ENCODE measurements at regions not wholly inside any gene's neighbourhood (a gene's known extent, or its start where the extent isn't known, plus 50 kb on each side); places are given as distances from the start of the nearest gene placed in this dataset.

DNA sequence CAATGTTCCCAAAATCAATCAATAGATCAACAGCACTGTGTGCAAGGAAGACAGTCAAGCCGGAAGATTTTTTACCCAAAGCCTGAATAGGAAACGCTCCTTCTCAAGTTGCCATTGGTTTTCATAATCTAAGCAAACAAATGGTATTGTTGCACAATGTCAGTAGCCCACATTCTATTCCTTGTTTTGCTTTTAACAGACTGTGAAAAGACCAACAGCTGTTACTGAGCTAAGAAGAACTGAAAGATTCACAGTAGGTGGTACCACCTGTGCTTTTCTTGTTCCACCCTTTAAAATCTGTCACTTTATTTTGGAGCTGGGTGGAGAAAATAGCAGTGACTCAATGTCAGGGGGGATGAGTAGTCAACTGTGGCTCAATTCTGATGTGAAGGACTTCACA lies 357.5 kb upstream of the CADM2 start:
- 51 to 63% methylated on average over 2 of the region's 2 CpGs for WGBS, 2 donors
- Histone ChIP-seq H3K27ac (ENCODE audit: low read depth in 1 of 2, low read length in 1 of 2) (no peak overlapping the region), H3K36me3 (ENCODE audit: control insufficient read depth in 4 of 4, insufficient read depth in 4 of 4, low read length in 4 of 4) (no peaks in the 10 kb centered on the region), H3K27me3 (ENCODE audit: control insufficient read depth in 3 of 3, insufficient read depth in 3 of 3, low read length in 2 of 3) (no peaks in the 10 kb centered on the region), H3K9me3 (ENCODE audit: control insufficient read depth in 4 of 4, insufficient read depth in 3 of 4, low read length in 3 of 4) (peaks cover 0 to 2% (median 0%) of the 10 kb centered on the region in 4 donors), H3K9ac (ENCODE audit: insufficient read depth in 1 of 2, low read length in 2 of 2) (no peak overlapping the region), H3K4me3 (no peak overlapping the region), H3K4me1 (ENCODE audit: control insufficient read depth in 5 of 5, insufficient read depth in 5 of 5, low read length in 5 of 5) (no peaks in the 10 kb centered on the region)
- no peak for DNase-seq
- TF ChIP-seq, protein P1, sequence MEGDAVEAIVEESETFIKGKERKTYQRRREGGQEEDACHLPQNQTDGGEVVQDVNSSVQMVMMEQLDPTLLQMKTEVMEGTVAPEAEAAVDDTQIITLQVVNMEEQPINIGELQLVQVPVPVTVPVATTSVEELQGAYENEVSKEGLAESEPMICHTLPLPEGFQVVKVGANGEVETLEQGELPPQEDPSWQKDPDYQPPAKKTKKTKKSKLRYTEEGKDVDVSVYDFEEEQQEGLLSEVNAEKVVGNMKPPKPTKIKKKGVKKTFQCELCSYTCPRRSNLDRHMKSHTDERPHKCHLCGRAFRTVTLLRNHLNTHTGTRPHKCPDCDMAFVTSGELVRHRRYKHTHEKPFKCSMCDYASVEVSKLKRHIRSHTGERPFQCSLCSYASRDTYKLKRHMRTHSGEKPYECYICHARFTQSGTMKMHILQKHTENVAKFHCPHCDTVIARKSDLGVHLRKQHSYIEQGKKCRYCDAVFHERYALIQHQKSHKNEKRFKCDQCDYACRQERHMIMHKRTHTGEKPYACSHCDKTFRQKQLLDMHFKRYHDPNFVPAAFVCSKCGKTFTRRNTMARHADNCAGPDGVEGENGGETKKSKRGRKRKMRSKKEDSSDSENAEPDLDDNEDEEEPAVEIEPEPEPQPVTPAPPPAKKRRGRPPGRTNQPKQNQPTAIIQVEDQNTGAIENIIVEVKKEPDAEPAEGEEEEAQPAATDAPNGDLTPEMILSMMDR (IDR thresholded peaks at IDR 0.05; ENCODE audit: control extremely low read depth, extremely low read depth) = no peak
- ATAC-seq (ENCODE audit: insufficient read depth, low FRiP score) = no peak

GRCh38 chr3:84621823-84622222 lies 337.0 kb upstream of the CADM2 start:
- Histone ChIP-seq H3K9me3 (ENCODE audit: control insufficient read depth in 4 of 4, insufficient read depth in 3 of 4, low read length in 3 of 4) (peaks cover 0 to 4% (median 2%) of the 10 kb centered on the region in 4 donors), H3K36me3 (ENCODE audit: control insufficient read depth in 4 of 4, insufficient read depth in 4 of 4, low read length in 4 of 4) (no peaks in the 10 kb centered on the region), H3K4me3 (no peak overlapping the region), H3K9ac (ENCODE audit: insufficient read depth in 1 of 2, low read length in 2 of 2) (no peak overlapping the region), H3K27me3 (ENCODE audit: control insufficient read depth in 3 of 3, insufficient read depth in 3 of 3, low read length in 2 of 3) (no peaks in the 10 kb centered on the region), H3K4me1 (ENCODE audit: control insufficient read depth in 5 of 5, insufficient read depth in 5 of 5, low read length in 5 of 5) (no peaks in the 10 kb centered on the region), H3K27ac (ENCODE audit: low read depth in 1 of 2, low read length in 1 of 2) (no peak overlapping the region)
- ATAC-seq (ENCODE audit: insufficient read depth, low FRiP score) = no peak
- DNase-seq = no peak
- WGBS, 2 donors = 79 to 82% methylated on average over 1 of the region's 1 CpG
- TF ChIP-seq, protein P1 (IDR thresholded peaks at IDR 0.05; ENCODE audit: control extremely low read depth, extremely low read depth) = no peak

GRCh38 chr3:84634668-84635067 lies 324.1 kb upstream of the CADM2 start:
- TF ChIP-seq, protein P1 (IDR thresholded peaks at IDR 0.05; ENCODE audit: control extremely low read depth, extremely low read depth) = no peak
- no peak overlapping the region for H3K27ac ChIP-seq (ENCODE audit: low read depth in 1 of 2, low read length in 1 of 2)
- no peaks in the 10 kb centered on the region for H3K36me3 ChIP-seq (ENCODE audit: control insufficient read depth in 4 of 4, insufficient read depth in 4 of 4, low read length in 4 of 4)
- no peaks in the 10 kb centered on the region for H3K9me3 ChIP-seq (ENCODE audit: control insufficient read depth in 4 of 4, insufficient read depth in 3 of 4, low read length in 3 of 4)
- DNase-seq (no peak), ATAC-seq (ENCODE audit: insufficient read depth, low FRiP score) (no peak)
- H3K27me3 ChIP-seq (ENCODE audit: control insufficient read depth in 3 of 3, insufficient read depth in 3 of 3, low read length in 2 of 3) = no peaks in the 10 kb centered on the region
- WGBS, 2 donors = 84 to 94% methylated on average over 1 of the region's 1 CpG
- H3K4me1 ChIP-seq (ENCODE audit: control insufficient read depth in 5 of 5, insufficient read depth in 5 of 5, low read length in 5 of 5) = no peaks in the 10 kb centered on the region
- H3K9ac ChIP-seq (ENCODE audit: insufficient read depth in 1 of 2, low read length in 2 of 2) = no peak overlapping the region
- H3K4me3 ChIP-seq = no peak overlapping the region

- Histone ChIP-seq H3K27me3 (ENCODE audit: control insufficient read depth in 3 of 3, insufficient read depth in 3 of 3, low read length in 2 of 3) (no peaks in the 10 kb centered on the region), H3K4me1 (ENCODE audit: control insufficient read depth in 5 of 5, insufficient read depth in 5 of 5, low read length in 5 of 5) (no peaks in the 10 kb centered on the region), H3K27ac (ENCODE audit: low read depth in 1 of 2, low read length in 1 of 2) (no peak overlapping the region), H3K4me3 (no peak overlapping the region), H3K9me3 (ENCODE audit: control insufficient read depth in 4 of 4, insufficient read depth in 3 of 4, low read length in 3 of 4) (no peaks in the 10 kb centered on the region), H3K36me3 (ENCODE audit: control insufficient read depth in 4 of 4, insufficient read depth in 4 of 4, low read length in 4 of 4) (no peaks in the 10 kb centered on the region), H3K9ac (ENCODE audit: insufficient read depth in 1 of 2, low read length in 2 of 2) (no peak overlapping the region)
- WGBS, 2 donors = 84 to 93% methylated on average over 3 of the region's 3 CpGs
- TF ChIP-seq, protein P1 (IDR thresholded peaks at IDR 0.05; ENCODE audit: control extremely low read depth, extremely low read depth) = no peak
- no peak for DNase-seq
- ATAC-seq (ENCODE audit: insufficient read depth, low FRiP score) = no peak
Observed at GRCh38 chr3:84637272-84637671, 321.5 kb upstream of the CADM2 start.

Data from lung (tissue), 11 donors.